CD14-positive monocyte (primary cell): ENCODE measurements at regions not wholly inside any gene's neighbourhood (a gene's known extent, or its start where the extent isn't known, plus 50 kb on each side); places are given as distances from the start of the nearest gene placed in this dataset.
A peak's percentile ranks its signal among the peaks of the same experiment; 100 is the strongest.

Source experiments
- DNase-seq, 3 donors: peaks; one replicate each; pipeline ENCODE4 v3.0.0-alpha.2; 2011 to 2022
- H2AFZ ChIP-seq: 2 replicates; pipeline ENCODE4 v1.6.0; 2012; ENCODE audit warnings: mild to moderate bottlenecking, low read depth, low read length, inconsistent platforms; ENCODE audit not compliant: insufficient read depth, poor library complexity, severe bottlenecking
- H3K27ac ChIP-seq, 2 donors: 1 replicate in 1 of 2; 2 replicates in 1 of 2; pipeline ENCODE4 v1.5.1; 2012 to 2013; ENCODE audit warnings: low read length in 2 of 2, control low read depth in 1 of 2, inconsistent platforms in 1 of 2, low read depth in 1 of 2, mild to moderate bottlenecking in 1 of 2
- H3K27me3 ChIP-seq, 2 donors: one replicate each; pipeline versions ENCODE4 v1.6.0 to v1.6.1; 2011 to 2013; ENCODE audit warnings: low read length in 2 of 2; ENCODE audit not compliant: control insufficient read depth in 2 of 2, insufficient read depth in 2 of 2
- H3K36me3 ChIP-seq, 2 donors: replicated peaks in 1 of 2; 1 replicate in 1 of 2; 2 replicates in 1 of 2; pipeline versions ENCODE4 v1.5.1 to v1.6.1; 2012 to 2013; ENCODE audit warnings: low read length in 2 of 2, control low read depth in 1 of 2, inconsistent platforms in 1 of 2, mild to moderate bottlenecking in 1 of 2; ENCODE audit not compliant: insufficient read depth in 2 of 2, control insufficient read depth in 1 of 2
- H3K4me1 ChIP-seq, 2 donors: 1 replicate in 1 of 2; 2 replicates in 1 of 2; pipeline versions ENCODE4 v1.5.1 to v1.6.1; 2012 to 2013; ENCODE audit warnings: low read length in 2 of 2, control low read depth in 1 of 2, inconsistent platforms in 1 of 2, mild to moderate bottlenecking in 1 of 2, moderate library complexity in 1 of 2; ENCODE audit not compliant: insufficient read depth in 2 of 2, control insufficient read depth in 1 of 2
- H3K4me2 ChIP-seq: replicated peaks from 2 replicates; pipeline ENCODE3; 2012; ENCODE audit warnings: low read length, moderate library complexity, mild to moderate bottlenecking; ENCODE audit not compliant: poor library complexity, severe bottlenecking; ENCODE audit errors: extremely low read depth
- H3K4me3 ChIP-seq, 3 experiments: fragments of 200-600 bp in 1 of 3; sonication (generic) in 1 of 3; replicated peaks in 1 of 3; 1 replicate in 2 of 3; 2 replicates in 1 of 3; pipeline ENCODE4 v1.5.1; 2011 to 2013; ENCODE audit warnings: low read length in 3 of 3, mild to moderate bottlenecking in 3 of 3, control low read depth in 2 of 3, low read depth in 2 of 3, inconsistent platforms in 1 of 3, moderate library complexity in 1 of 3
- H3K79me2 ChIP-seq: 2 replicates; pipeline ENCODE4 v1.6.0; 2012; ENCODE audit warnings: mild to moderate bottlenecking, control low read depth, inconsistent platforms, low read length, moderate library complexity; ENCODE audit not compliant: insufficient read depth
- H3K9ac ChIP-seq: 2 replicates; pipeline ENCODE4 v1.6.0; 2017; ENCODE audit warnings: low read length, mild to moderate bottlenecking; ENCODE audit not compliant: insufficient read depth, poor library complexity, severe bottlenecking
- H3K9me3 ChIP-seq, 2 donors: replicated peaks in 1 of 2; 1 replicate in 1 of 2; 2 replicates in 1 of 2; pipeline versions ENCODE4 v1.5.1 to v1.6.1; 2012 to 2013; ENCODE audit warnings: low read length in 2 of 2, control low read depth in 1 of 2; ENCODE audit not compliant: control insufficient read depth in 1 of 2, insufficient read depth in 1 of 2
- H4K20me1 ChIP-seq: 2 replicates; pipeline ENCODE4 v1.6.0; 2012; ENCODE audit warnings: mild to moderate bottlenecking, low read length, control low read depth, moderate library complexity; ENCODE audit not compliant: insufficient read depth
- H3K27ac Mint-ChIP-seq, 7 donors: one replicate each; pipeline ENCODE4 v1.8.0; 2020; ENCODE audit warnings: mild to moderate bottlenecking in 7 of 7, mixed read lengths in 7 of 7, moderate library complexity in 6 of 7, inconsistent platforms in 2 of 7
- H3K27me3 Mint-ChIP-seq, 3 donors: one replicate each; pipeline ENCODE4 v1.8.0; 2021 to 2022; ENCODE audit warnings: low read depth in 3 of 3, mild to moderate bottlenecking in 3 of 3, mixed read lengths in 3 of 3, moderate library complexity in 3 of 3, inconsistent platforms in 1 of 3
- H3K36me3 Mint-ChIP-seq, 2 donors: one replicate each; pipeline ENCODE4 v1.8.0; 2020; ENCODE audit warnings: mixed read lengths in 2 of 2, inconsistent platforms in 1 of 2, mild to moderate bottlenecking in 1 of 2
- H3K4me1 Mint-ChIP-seq: one replicate; pipeline ENCODE4 v1.8.0; 2020; ENCODE audit warnings: mild to moderate bottlenecking, mixed read lengths
- H3K4me3 Mint-ChIP-seq, 2 donors: one replicate each; pipeline ENCODE4 v1.8.0; 2020; ENCODE audit warnings: mild to moderate bottlenecking in 2 of 2, mixed read lengths in 2 of 2, moderate library complexity in 1 of 2
- H3K9me3 Mint-ChIP-seq, 7 donors: one replicate each; pipeline ENCODE4 v1.8.0; 2020 to 2022; ENCODE audit warnings: mixed read lengths in 7 of 7, mild to moderate bottlenecking in 6 of 7, moderate library complexity in 6 of 7, inconsistent platforms in 2 of 7
- WGBS: methylation state at CpG from one replicate; pipeline ENCODE4 v1.1.5; 2013; ENCODE audit warnings: missing lambda C conversion rate; ENCODE audit not compliant: insufficient coverage; 5-methylcytosine and 5-hydroxymethylcytosine counted together
- intact Hi-C, 2 donors: fragments of 100-400 bp; cut with micrococcal nuclease; formaldehyde crosslinking; loops; one replicate each; pipeline versions ENCODE4 v1.15.0 to v1.15.1; 2023
- TF ChIP-seq, protein P1 (sequence below): fragments of 200-600 bp; IDR thresholded peaks from one replicate; pipeline ENCODE4 v1.8.0; 2022; ENCODE audit warnings: antibody characterized with exemption, mild to moderate bottlenecking

DNA sequence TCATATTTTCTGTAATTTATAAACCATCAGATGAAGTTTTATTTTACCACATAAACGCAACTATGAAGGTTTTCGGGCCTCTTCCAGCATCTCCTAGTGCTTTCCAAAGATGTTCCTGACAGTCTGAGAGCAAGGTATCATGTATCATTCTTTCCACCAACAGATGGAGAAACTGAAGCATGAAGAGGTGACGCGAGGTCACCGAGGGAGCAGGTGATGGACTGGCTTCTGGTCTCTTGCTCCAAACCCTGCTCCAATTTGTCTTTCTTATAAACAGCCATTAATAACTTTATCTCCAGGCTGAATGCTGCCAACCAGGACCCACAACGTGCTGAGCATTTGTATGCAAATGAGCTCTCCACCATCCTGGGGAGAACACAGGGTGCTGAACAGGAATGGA lies 86.3 kb upstream of the MAML3 start:
- Histone ChIP-seq H3K9me3 (no peaks in the 10 kb centered on the region), H3K36me3 (no peaks in the 10 kb centered on the region), H3K27me3 (no peaks in the 10 kb centered on the region), H3K4me1 (peaks cover 44 to 48% of the 10 kb centered on the region in 2 donors), H4K20me1 (no peaks in the 10 kb centered on the region), H3K9ac (no peak overlapping the region), H3K4me3 (no peak overlapping the region), H3K27ac (no peak overlapping the region), H2AFZ (no peak overlapping the region), H3K4me2 (no peak overlapping the region), H3K79me2 (no peaks in the 10 kb centered on the region)
- no peaks in the 10 kb centered on the region for H3K9me3 Mint-ChIP-seq
- no CpG with 5 or more reads among the region's 6 CpGs for WGBS
- TF ChIP-seq, protein P1, sequence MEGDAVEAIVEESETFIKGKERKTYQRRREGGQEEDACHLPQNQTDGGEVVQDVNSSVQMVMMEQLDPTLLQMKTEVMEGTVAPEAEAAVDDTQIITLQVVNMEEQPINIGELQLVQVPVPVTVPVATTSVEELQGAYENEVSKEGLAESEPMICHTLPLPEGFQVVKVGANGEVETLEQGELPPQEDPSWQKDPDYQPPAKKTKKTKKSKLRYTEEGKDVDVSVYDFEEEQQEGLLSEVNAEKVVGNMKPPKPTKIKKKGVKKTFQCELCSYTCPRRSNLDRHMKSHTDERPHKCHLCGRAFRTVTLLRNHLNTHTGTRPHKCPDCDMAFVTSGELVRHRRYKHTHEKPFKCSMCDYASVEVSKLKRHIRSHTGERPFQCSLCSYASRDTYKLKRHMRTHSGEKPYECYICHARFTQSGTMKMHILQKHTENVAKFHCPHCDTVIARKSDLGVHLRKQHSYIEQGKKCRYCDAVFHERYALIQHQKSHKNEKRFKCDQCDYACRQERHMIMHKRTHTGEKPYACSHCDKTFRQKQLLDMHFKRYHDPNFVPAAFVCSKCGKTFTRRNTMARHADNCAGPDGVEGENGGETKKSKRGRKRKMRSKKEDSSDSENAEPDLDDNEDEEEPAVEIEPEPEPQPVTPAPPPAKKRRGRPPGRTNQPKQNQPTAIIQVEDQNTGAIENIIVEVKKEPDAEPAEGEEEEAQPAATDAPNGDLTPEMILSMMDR = no peak
- intact Hi-C loops = no loop called here
- no peaks in the 10 kb centered on the region for H3K36me3 Mint-ChIP-seq
- no peak for DNase-seq
- H3K4me1 Mint-ChIP-seq = peaks cover 55% of the 10 kb centered on the region
- H3K27me3 Mint-ChIP-seq = peaks cover 0 to 2% (median 0%) of the 10 kb centered on the region in 3 donors
- H3K27ac Mint-ChIP-seq = peak overlapping the region in 1 of 7 donors; percentile 21
- no peak overlapping the region for H3K4me3 Mint-ChIP-seq

DNA sequence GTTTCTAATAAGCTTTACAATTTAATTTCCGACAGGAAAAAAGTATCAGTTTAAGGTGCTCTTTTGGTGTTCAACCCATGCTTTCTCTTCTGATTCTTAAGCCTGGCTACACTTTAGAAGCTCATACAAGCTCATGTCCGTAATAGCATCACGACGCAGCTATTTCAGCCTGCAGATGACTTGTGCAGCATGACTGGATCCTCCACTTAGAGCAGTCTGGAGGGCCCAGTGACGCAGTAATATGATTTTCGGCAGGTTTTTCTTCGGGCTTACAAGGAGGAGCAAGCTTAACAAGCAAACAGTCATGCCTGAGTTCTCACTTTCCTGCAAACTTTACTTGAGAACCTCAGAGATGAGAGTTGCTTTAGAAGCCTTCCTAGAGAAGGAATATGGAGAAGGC lies 85.3 kb upstream of the MAML3 start:
- Mint-ChIP-seq H3K27ac (no peak overlapping the region), H3K4me1 (peaks cover 60% of the 10 kb centered on the region), H3K36me3 (no peaks in the 10 kb centered on the region), H3K9me3 (no peaks in the 10 kb centered on the region), H3K27me3 (peaks cover 0 to 2% (median 0%) of the 10 kb centered on the region in 3 donors), H3K4me3 (no peak overlapping the region)
- DNase-seq = no peak
- Histone ChIP-seq H3K27ac (no peak overlapping the region), H3K9ac (no peak overlapping the region), H3K4me2 (no peak overlapping the region), H3K36me3 (no peaks in the 10 kb centered on the region), H3K27me3 (no peaks in the 10 kb centered on the region), H3K9me3 (no peaks in the 10 kb centered on the region), H4K20me1 (no peaks in the 10 kb centered on the region), H2AFZ (no peak overlapping the region), H3K4me1 (peaks cover 44 to 51% of the 10 kb centered on the region in 2 donors), H3K79me2 (no peaks in the 10 kb centered on the region), H3K4me3 (no peak overlapping the region)
- 86% methylated on average over 6 of the region's 7 CpGs for WGBS
- TF ChIP-seq, protein P1 = no peak
- intact Hi-C loops = no loop called here
